NCI-H128 (cell line): ENCODE measurements at regions not wholly inside any gene's neighbourhood (a gene's known extent, or its start where the extent isn't known, plus 50 kb on each side); places are given as distances from the start of the nearest gene placed in this dataset.
"Not testable (repeated sequence)": the region's sequence is repeated elsewhere in the genome, so short reads cannot be mapped to it uniquely, and the experiment has no call there.

Source experiments
- DNase-seq: peaks from one replicate; lab custom pipeline; 2025; ENCODE audit not compliant: unreplicated experiment; lab: John Stamatoyannopoulos, UW

- no peak for DNase-seq
These were observed 336.1 kb downstream of the RPS29 start for GRCh38 chr14:49250109-49250508.

GRCh38 chr14:49249022-49249421, 337.2 kb downstream of the RPS29 start:
- no peak for DNase-seq

- not testable (repeated sequence) for DNase-seq
These were observed 342.4 kb downstream of the RPS29 start for GRCh38 chr14:49243777-49244176.

- no peak for DNase-seq
These were observed 345.8 kb downstream of the RPS29 start for GRCh38 chr14:49240383-49240782.

- no peak for DNase-seq
These were observed 357.6 kb downstream of the RPS29 start for GRCh38 chr14:49228552-49228951.

- no peak for DNase-seq
These were observed 364.9 kb downstream of the RPS29 start for GRCh38 chr14:49221316-49221715.

- DNase-seq, result no peak
These were observed 365.7 kb downstream of the RPS29 start for GRCh38 chr14:49220492-49220891.

GRCh38 chr14:49218436-49219092, 367.6 kb downstream of the RPS29 start:
- DNase-seq, result no peak

GRCh38 chr14:49212721-49213120, 373.5 kb downstream of the RPS29 start:
- DNase-seq, result no peak

GRCh38 chr14:49209416-49209815, 376.8 kb downstream of the RPS29 start:
- DNase-seq, result no peak

- no peak for DNase-seq
These were observed 379.4 kb downstream of the RPS29 start for GRCh38 chr14:49206828-49207227.

GRCh38 chr14:49203676-49204075, 382.5 kb downstream of the RPS29 start:
- DNase-seq, result no peak

- no peak for DNase-seq
These were observed 387.0 kb downstream of the RPS29 start for GRCh38 chr14:49199159-49199558.

GRCh38 chr14:49196327-49196726, 389.9 kb downstream of the RPS29 start:
- no peak for DNase-seq

GRCh38 chr14:49194067-49194466, 392.1 kb downstream of the RPS29 start:
- no peak for DNase-seq

GRCh38 chr14:49193332-49194065, 392.7 kb downstream of the RPS29 start:
- DNase-seq, result no peak

GRCh38 chr14:49191380-49191779, 394.8 kb downstream of the RPS29 start:
- DNase-seq, result no peak

- DNase-seq, result no peak
These were observed 396.8 kb downstream of the RPS29 start for GRCh38 chr14:49189375-49189774.

GRCh38 chr14:49187799-49188198, 398.4 kb downstream of the RPS29 start:
- DNase-seq, result no peak

- DNase-seq, result no peak
These were observed 412.3 kb downstream of the RPS29 start for GRCh38 chr14:49173765-49174373.

- DNase-seq, result no peak
These were observed 422.1 kb downstream of the RPS29 start for GRCh38 chr14:49164074-49164473.

- no peak for DNase-seq
These were observed 425.2 kb downstream of the RPS29 start for GRCh38 chr14:49160983-49161382.
